H9 (cell line): ENCODE measurements at regions not wholly inside any gene's neighbourhood (a gene's known extent, or its start where the extent isn't known, plus 50 kb on each side); places are given as distances from the start of the nearest gene placed in this dataset.

ENCODE experiments used
- DNase-seq: peaks from one replicate; pipeline ENCODE4 v3.0.0-alpha.2; 2017
- H2AFZ ChIP-seq: one replicate; pipeline ENCODE4 v1.6.1; 2013; ENCODE audit warnings: mild to moderate bottlenecking, low read length, control low read depth, moderate library complexity
- H2AK5ac ChIP-seq: 2 replicates; pipeline ENCODE4 v1.6.1; 2013; ENCODE audit warnings: low read length, control low read depth, mixed read lengths; ENCODE audit not compliant: insufficient read length
- H2BK120ac ChIP-seq: one replicate; pipeline ENCODE4 v1.6.1; 2013; ENCODE audit warnings: low read depth, mild to moderate bottlenecking, low read length, control low read depth, inconsistent platforms; ENCODE audit not compliant: poor library complexity, severe bottlenecking
- H2BK12ac ChIP-seq: 2 replicates; pipeline ENCODE4 v1.6.1; 2013; ENCODE audit warnings: low read length, control low read depth, mixed read lengths, low read depth; ENCODE audit not compliant: insufficient read length
- H2BK15ac ChIP-seq: 2 replicates; pipeline ENCODE4 v1.6.1; 2013; ENCODE audit warnings: low read depth, low read length, control low read depth
- H2BK20ac ChIP-seq: one replicate; pipeline ENCODE4 v1.6.1; 2013; ENCODE audit warnings: low read depth, mild to moderate bottlenecking, low read length, control low read depth, inconsistent platforms; ENCODE audit not compliant: poor library complexity, severe bottlenecking
- H2BK5ac ChIP-seq: 2 replicates; pipeline ENCODE4 v1.6.1; 2013; ENCODE audit warnings: low read length, control low read depth, mixed read lengths; ENCODE audit not compliant: insufficient read length
- H3K14ac ChIP-seq: 2 replicates; pipeline ENCODE4 v1.6.1; 2013; ENCODE audit warnings: low read length, control low read depth; ENCODE audit not compliant: insufficient read depth
- H3K18ac ChIP-seq: 2 replicates; pipeline ENCODE4 v1.6.1; 2013; ENCODE audit warnings: low read depth, mild to moderate bottlenecking, mixed read lengths, low read length, control low read depth; ENCODE audit not compliant: insufficient read length
- H3K23ac ChIP-seq: 2 replicates; pipeline ENCODE4 v1.6.1; 2013; ENCODE audit warnings: low read length, control low read depth, mixed read lengths, low read depth; ENCODE audit not compliant: insufficient read length
- H3K23me2 ChIP-seq: 2 replicates; pipeline ENCODE4 v1.6.1; 2013; ENCODE audit warnings: low read depth, mild to moderate bottlenecking, mixed read lengths, low read length, control low read depth; ENCODE audit not compliant: insufficient read length, poor library complexity, severe bottlenecking
- H3K27ac ChIP-seq: 2 replicates; pipeline ENCODE4 v1.5.1; 2013; ENCODE audit warnings: low read length, control low read depth, mixed read lengths, low read depth; ENCODE audit not compliant: insufficient read length
- H3K27me3 ChIP-seq: 2 replicates; pipeline ENCODE4 v1.6.1; 2013; ENCODE audit warnings: low read length, control low read depth, inconsistent platforms; ENCODE audit not compliant: insufficient read depth
- H3K4ac ChIP-seq: 2 replicates; pipeline ENCODE4 v1.6.1; 2013; ENCODE audit warnings: low read depth, mild to moderate bottlenecking, control low read depth, inconsistent platforms, low read length, moderate library complexity
- H3K4me1 ChIP-seq: 2 replicates; pipeline ENCODE4 v1.6.1; 2013; ENCODE audit warnings: low read length, control low read depth, inconsistent platforms; ENCODE audit not compliant: insufficient read depth
- H3K4me2 ChIP-seq: 2 replicates; pipeline ENCODE4 v1.6.1; 2013; ENCODE audit warnings: low read length, control low read depth, mixed read lengths; ENCODE audit not compliant: insufficient read length, insufficient read depth
- H3K56ac ChIP-seq: 2 replicates; pipeline ENCODE4 v1.6.1; 2013; ENCODE audit warnings: low read depth, mild to moderate bottlenecking, mixed read lengths, low read length, control low read depth; ENCODE audit not compliant: insufficient read length
- H3K79me1 ChIP-seq: 2 replicates; pipeline ENCODE4 v1.6.1; 2013; ENCODE audit warnings: low read depth, mild to moderate bottlenecking, moderate library complexity, low read length, control low read depth, inconsistent platforms; ENCODE audit not compliant: insufficient read depth, poor library complexity, severe bottlenecking
- H3K79me2 ChIP-seq: 2 replicates; pipeline ENCODE4 v1.6.1; 2013; ENCODE audit warnings: low read length, control low read depth, inconsistent platforms; ENCODE audit not compliant: insufficient read depth
- H3K9ac ChIP-seq: 2 replicates; pipeline ENCODE4 v1.6.1; 2013; ENCODE audit warnings: low read length, control low read depth, mixed read lengths; ENCODE audit not compliant: insufficient read length; ENCODE audit errors: extremely low read depth
- H3K9me3 ChIP-seq: one replicate; pipeline ENCODE4 v1.6.1; 2013; ENCODE audit warnings: low read depth, low read length, inconsistent platforms; ENCODE audit not compliant: control insufficient read depth
- H3T11ph ChIP-seq: one replicate; pipeline ENCODE4 v1.6.1; 2013; ENCODE audit warnings: mild to moderate bottlenecking, low read length, control low read depth, inconsistent platforms
- H4K20me1 ChIP-seq: one replicate; pipeline ENCODE4 v1.6.1; 2013; ENCODE audit not compliant: control insufficient read depth, insufficient read length, insufficient read depth
- H4K5ac ChIP-seq: 2 replicates; pipeline ENCODE4 v1.6.1; 2013; ENCODE audit warnings: low read depth, mild to moderate bottlenecking, mixed read lengths, low read length, control low read depth; ENCODE audit not compliant: insufficient read length
- H4K8ac ChIP-seq: replicated peaks from 2 replicates; pipeline ENCODE4 v1.6.1; 2013; ENCODE audit warnings: low read length, control low read depth, mixed read lengths, low read depth; ENCODE audit not compliant: insufficient read length
- H4K91ac ChIP-seq: 2 replicates; pipeline ENCODE4 v1.6.1; 2013; ENCODE audit warnings: low read depth, mild to moderate bottlenecking, moderate library complexity, mixed read lengths, low read length, control low read depth; ENCODE audit not compliant: insufficient read length
- H3K27ac Mint-ChIP-seq, 3 experiments: 2 replicates in 2 of 3; 3 replicates in 1 of 3; pipeline ENCODE4 v1.8.0; 2020 to 2021; ENCODE audit warnings: mixed read lengths in 3 of 3, mild to moderate bottlenecking in 1 of 3, moderate library complexity in 1 of 3
- H3K27me3 Mint-ChIP-seq: 2 replicates; pipeline ENCODE4 v1.8.0; 2021; ENCODE audit warnings: low read depth, mild to moderate bottlenecking, moderate library complexity, mixed read lengths
- H3K36me3 Mint-ChIP-seq, 3 experiments: 2 replicates in 2 of 3; 3 replicates in 1 of 3; pipeline ENCODE4 v1.8.0; 2020 to 2021; ENCODE audit warnings: low read depth in 3 of 3, mixed read lengths in 3 of 3; ENCODE audit not compliant: insufficient read depth in 1 of 3
- H3K4me1 Mint-ChIP-seq, 2 experiments: 2 replicates each; pipeline ENCODE4 v1.8.0; 2020; ENCODE audit warnings: mixed read lengths in 2 of 2
- H3K4me3 Mint-ChIP-seq, 2 experiments: 2 replicates in 1 of 2; 3 replicates in 1 of 2; pipeline ENCODE4 v1.8.0; 2020 to 2021; ENCODE audit warnings: mild to moderate bottlenecking in 2 of 2, mixed read lengths in 2 of 2, moderate library complexity in 1 of 2
- H3K9me3 Mint-ChIP-seq, 2 experiments: 2 replicates in 1 of 2; 3 replicates in 1 of 2; pipeline ENCODE4 v1.8.0; 2020; ENCODE audit warnings: mild to moderate bottlenecking in 2 of 2, mixed read lengths in 2 of 2, moderate library complexity in 1 of 2
- CTCF ChIP-seq: fragments of 200-600 bp; sonication (generic); conservative IDR thresholded peaks from 3 replicates; pipeline ENCODE4 v1.8.0; 2021; ENCODE audit warnings: antibody characterized with exemption, mild to moderate bottlenecking
- WGBS: extraction: QIAGEN DNeasy Blood & Tissue Kit; methylation state at CpG from one replicate; pipeline ENCODE4 v1.1.7; 2013; ENCODE audit warnings: missing lambda C conversion rate, low lambda C conversion rate, mixed read lengths; ENCODE audit not compliant: insufficient read length; ENCODE audit errors: extremely low coverage; 5-methylcytosine and 5-hydroxymethylcytosine counted together

- H3K9ac ChIP-seq: no peak overlapping the region
- no peak overlapping the region for H3K14ac ChIP-seq
- no peak overlapping the region for H3K27ac ChIP-seq
- no peak overlapping the region for H2BK15ac ChIP-seq
- H2BK5ac ChIP-seq: no peak overlapping the region
- H3K27me3 ChIP-seq: no peaks in the 10 kb centered on the region
- H2AK5ac ChIP-seq: no peak overlapping the region
- H3K56ac ChIP-seq: no peak overlapping the region
- H3K79me1 ChIP-seq: no peaks in the 10 kb centered on the region
- no peak overlapping the region for H4K91ac ChIP-seq
- H2BK120ac ChIP-seq: no peak overlapping the region
- no peaks in the 10 kb centered on the region for H4K20me1 ChIP-seq
- Mint-ChIP-seq H3K9me3 (no peaks in the 10 kb centered on the region), H3K27me3 (no peaks in the 10 kb centered on the region), H3K4me3 (no peak overlapping the region), H3K36me3 (no peaks in the 10 kb centered on the region; a peak in 1 of 7 replicates), H3K27ac (no peak overlapping the region; a peak in 1 of 7 replicates), H3K4me1 (peaks cover 4 to 14% of the 10 kb centered on the region in 2 experiments; a peak in 3 of 4 replicates)
- H3K18ac ChIP-seq: no peak overlapping the region
- no peak for DNase-seq
- no peaks in the 10 kb centered on the region for H3K9me3 ChIP-seq
- H3K23ac ChIP-seq: no peak overlapping the region
- H4K8ac ChIP-seq: no peak overlapping the region
- no peaks in the 10 kb centered on the region for H3K79me2 ChIP-seq
- H3K4ac ChIP-seq: no peak overlapping the region
- peak; percentile 21; the same call in 1 of the 3 replicates for TF ChIP-seq CTCF
- WGBS: no CpG with 5 or more reads among the region's 6 CpGs
- no peaks in the 10 kb centered on the region; the same call in 1 of the 2 replicates for H3K4me1 ChIP-seq
- H2BK20ac ChIP-seq: no peak overlapping the region
- H2BK12ac ChIP-seq: no peak overlapping the region
- no peak overlapping the region for H2AFZ ChIP-seq
- no peak overlapping the region for H4K5ac ChIP-seq
- H3K23me2 ChIP-seq: no peaks in the 10 kb centered on the region
- no peak overlapping the region for H3K4me2 ChIP-seq
- no peak overlapping the region for H3T11ph ChIP-seq
These were observed 326.0 kb upstream of the NOCT start for GRCh38 chr4:138689593-138689992.
